ENCODE measurements at regions not wholly inside any gene's neighbourhood (a gene's known extent, or its start where the extent isn't known, plus 50 kb on each side); places are given as distances from the start of the nearest gene placed in this dataset.

- TF ChIP-seq CTCF (IDR thresholded peaks at IDR 0.05; ENCODE audit: low read length, missing control alignments), result no peak
- no peak for DNase-seq (ENCODE audit: low read depth)
- H3K4me3 ChIP-seq (replicated peaks; ENCODE audit: low read depth, low read length), result no peak overlapping the region
These were observed 285.2 kb upstream of the ELAC2 start for GRCh38 chr17:13302983-13303382.

- no peak for DNase-seq (ENCODE audit: low read depth)
- no peak for TF ChIP-seq CTCF (IDR thresholded peaks at IDR 0.05; ENCODE audit: low read length, missing control alignments)
- H3K4me3 ChIP-seq (replicated peaks; ENCODE audit: low read depth, low read length), result no peak overlapping the region
These were observed 284.6 kb upstream of the ELAC2 start for GRCh38 chr17:13302419-13302818.

- TF ChIP-seq CTCF (IDR thresholded peaks at IDR 0.05; ENCODE audit: low read length, missing control alignments), result no peak
- no peak overlapping the region for H3K4me3 ChIP-seq (replicated peaks; ENCODE audit: low read depth, low read length)
- DNase-seq (ENCODE audit: low read depth), result no peak
These were observed 279.4 kb upstream of the ELAC2 start for GRCh38 chr17:13297183-13297582.

GRCh38 chr17:13293421-13293820 lies 275.6 kb upstream of the ELAC2 start:
- TF ChIP-seq CTCF (IDR thresholded peaks at IDR 0.05; ENCODE audit: low read length, missing control alignments), result no peak
- no peak for DNase-seq (ENCODE audit: low read depth)
- no peak overlapping the region for H3K4me3 ChIP-seq (replicated peaks; ENCODE audit: low read depth, low read length)

GRCh38 chr17:13292291-13292690 lies 274.5 kb upstream of the ELAC2 start:
- TF ChIP-seq CTCF (IDR thresholded peaks at IDR 0.05; ENCODE audit: low read length, missing control alignments), result no peak
- DNase-seq (ENCODE audit: low read depth), result no peak
- H3K4me3 ChIP-seq (replicated peaks; ENCODE audit: low read depth, low read length), result no peak overlapping the region

GRCh38 chr17:13288248-13288647 lies 270.4 kb upstream of the ELAC2 start:
- DNase-seq (ENCODE audit: low read depth), result no peak
- no peak overlapping the region for H3K4me3 ChIP-seq (replicated peaks; ENCODE audit: low read depth, low read length)
- no peak for TF ChIP-seq CTCF (IDR thresholded peaks at IDR 0.05; ENCODE audit: low read length, missing control alignments)

GRCh38 chr17:13287226-13287625 lies 269.4 kb upstream of the ELAC2 start:
- no peak for TF ChIP-seq CTCF (IDR thresholded peaks at IDR 0.05; ENCODE audit: low read length, missing control alignments)
- H3K4me3 ChIP-seq (replicated peaks; ENCODE audit: low read depth, low read length), result no peak overlapping the region
- no peak for DNase-seq (ENCODE audit: low read depth)
